Type B pancreatic cell (in vitro differentiated cells): ENCODE measurements at regions not wholly inside any gene's neighbourhood (a gene's known extent, or its start where the extent isn't known, plus 50 kb on each side); places are given as distances from the start of the nearest gene placed in this dataset.
A peak's percentile ranks its signal among the peaks of the same experiment; 100 is the strongest.

ENCODE experiments used
- DNase-seq: peaks from one replicate; pipeline ENCODE4 v3.0.0; 2021; ENCODE audit warnings: mixed read lengths; ENCODE audit not compliant: unreplicated experiment; ENCODE audit errors: extremely low spot score
- H3K27ac Mint-ChIP-seq: 2 replicates; pipeline ENCODE4 v1.8.0; 2021; ENCODE audit warnings: mild to moderate bottlenecking, mixed read lengths
- H3K27me3 Mint-ChIP-seq: 2 replicates; pipeline ENCODE4 v1.8.0; 2021; ENCODE audit warnings: mixed read lengths
- H3K36me3 Mint-ChIP-seq: 2 replicates; pipeline ENCODE4 v1.8.0; 2021; ENCODE audit warnings: mixed read lengths
- H3K4me1 Mint-ChIP-seq: one replicate; pipeline ENCODE4 v1.8.0; 2021; ENCODE audit warnings: mixed read lengths; ENCODE audit not compliant: unreplicated experiment
- H3K4me3 Mint-ChIP-seq: 2 replicates; pipeline ENCODE4 v1.8.0; 2021; ENCODE audit warnings: mild to moderate bottlenecking, mixed read lengths
- H3K9me3 Mint-ChIP-seq: 2 replicates; pipeline ENCODE4 v1.8.0; 2021; ENCODE audit warnings: mixed read lengths
- TF ChIP-seq, protein P1 (sequence below): fragments of 200-600 bp; sonication (generic); conservative IDR thresholded peaks from 2 replicates; pipeline ENCODE4 v1.5.0; 2021; ENCODE audit warnings: antibody characterized with exemption, mild to moderate bottlenecking

DNA sequence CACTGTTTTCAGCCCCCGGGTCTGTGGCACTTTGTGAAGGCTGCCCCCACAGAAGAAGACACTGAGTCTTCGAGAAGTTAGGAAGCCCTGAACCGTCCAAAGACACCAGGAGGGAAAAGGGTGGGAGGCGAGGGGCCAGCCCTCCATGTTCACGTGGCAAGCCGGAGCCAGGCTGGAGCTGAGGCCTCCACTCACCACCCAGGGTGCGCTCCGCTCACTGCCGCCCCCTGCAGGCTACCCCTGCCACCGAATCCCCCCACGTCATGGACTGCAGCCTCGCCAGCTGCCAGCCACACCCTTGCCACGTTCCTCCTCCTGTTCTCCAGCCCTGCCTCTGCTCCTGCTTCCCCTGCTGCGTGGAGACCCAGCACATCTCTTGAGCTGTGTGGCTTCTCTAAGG lies 59.0 kb upstream of the EN2 start:
- DNase-seq = no peak
- Mint-ChIP-seq H3K36me3 (no peaks in the 10 kb centered on the region), H3K4me1 (no peaks in the 10 kb centered on the region), H3K27me3 (peaks cover 66% of the 10 kb centered on the region), H3K9me3 (no peaks in the 10 kb centered on the region), H3K4me3 (no peak overlapping the region), H3K27ac (no peak overlapping the region)
- TF ChIP-seq, protein P1, sequence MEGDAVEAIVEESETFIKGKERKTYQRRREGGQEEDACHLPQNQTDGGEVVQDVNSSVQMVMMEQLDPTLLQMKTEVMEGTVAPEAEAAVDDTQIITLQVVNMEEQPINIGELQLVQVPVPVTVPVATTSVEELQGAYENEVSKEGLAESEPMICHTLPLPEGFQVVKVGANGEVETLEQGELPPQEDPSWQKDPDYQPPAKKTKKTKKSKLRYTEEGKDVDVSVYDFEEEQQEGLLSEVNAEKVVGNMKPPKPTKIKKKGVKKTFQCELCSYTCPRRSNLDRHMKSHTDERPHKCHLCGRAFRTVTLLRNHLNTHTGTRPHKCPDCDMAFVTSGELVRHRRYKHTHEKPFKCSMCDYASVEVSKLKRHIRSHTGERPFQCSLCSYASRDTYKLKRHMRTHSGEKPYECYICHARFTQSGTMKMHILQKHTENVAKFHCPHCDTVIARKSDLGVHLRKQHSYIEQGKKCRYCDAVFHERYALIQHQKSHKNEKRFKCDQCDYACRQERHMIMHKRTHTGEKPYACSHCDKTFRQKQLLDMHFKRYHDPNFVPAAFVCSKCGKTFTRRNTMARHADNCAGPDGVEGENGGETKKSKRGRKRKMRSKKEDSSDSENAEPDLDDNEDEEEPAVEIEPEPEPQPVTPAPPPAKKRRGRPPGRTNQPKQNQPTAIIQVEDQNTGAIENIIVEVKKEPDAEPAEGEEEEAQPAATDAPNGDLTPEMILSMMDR = peak; percentile 51

DNA sequence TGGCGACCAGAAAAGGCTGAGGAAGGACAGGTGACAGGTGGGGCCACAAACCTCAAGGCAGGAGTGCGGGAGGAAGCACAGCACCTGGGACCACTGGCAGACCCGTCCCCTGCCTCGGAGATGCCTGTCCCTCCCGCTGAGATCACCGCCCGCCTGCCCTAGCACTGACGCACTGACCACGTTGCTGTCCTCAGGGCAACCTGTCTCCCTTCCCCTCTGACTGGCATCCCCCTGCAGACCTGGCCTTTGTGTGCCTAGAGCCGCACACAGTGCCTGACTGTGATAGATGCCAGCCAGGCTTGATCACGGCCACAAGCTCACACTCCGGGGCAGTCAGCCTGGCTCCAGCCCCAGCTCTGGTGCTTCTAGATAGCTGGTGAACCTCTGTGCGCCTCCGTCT lies 58.4 kb upstream of the EN2 start:
- Mint-ChIP-seq H3K36me3 (no peaks in the 10 kb centered on the region), H3K27me3 (peaks cover 60% of the 10 kb centered on the region), H3K4me3 (no peak overlapping the region), H3K9me3 (no peaks in the 10 kb centered on the region), H3K4me1 (no peaks in the 10 kb centered on the region), H3K27ac (no peak overlapping the region)
- no peak for DNase-seq
- TF ChIP-seq, protein P1 = no peak

DNA sequence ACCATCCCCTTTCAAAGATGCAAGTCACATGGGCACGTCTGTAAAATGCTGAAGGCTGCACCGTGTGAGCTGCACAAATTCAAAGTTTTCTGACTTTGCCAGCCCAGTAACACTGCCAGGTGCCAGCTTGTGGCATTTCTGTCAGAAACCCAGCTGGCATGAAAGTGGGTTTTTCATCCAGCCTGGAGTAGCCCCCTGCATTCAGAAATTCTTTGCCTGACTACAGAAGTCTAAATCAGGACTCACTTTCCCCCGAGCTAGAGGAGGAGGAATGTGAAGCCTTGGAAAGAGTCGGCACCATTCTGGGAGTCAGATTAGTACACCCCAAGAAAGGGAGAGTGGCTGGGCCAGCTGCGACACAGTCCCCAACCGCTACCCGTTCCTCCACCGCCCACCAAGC lies 56.7 kb upstream of the EN2 start:
- Mint-ChIP-seq H3K27ac (no peak overlapping the region), H3K4me1 (peaks cover 4% of the 10 kb centered on the region), H3K4me3 (no peak overlapping the region), H3K9me3 (no peaks in the 10 kb centered on the region), H3K36me3 (no peaks in the 10 kb centered on the region), H3K27me3 (peaks cover 53% of the 10 kb centered on the region)
- TF ChIP-seq, protein P1 = no peak
- no peak for DNase-seq

DNA sequence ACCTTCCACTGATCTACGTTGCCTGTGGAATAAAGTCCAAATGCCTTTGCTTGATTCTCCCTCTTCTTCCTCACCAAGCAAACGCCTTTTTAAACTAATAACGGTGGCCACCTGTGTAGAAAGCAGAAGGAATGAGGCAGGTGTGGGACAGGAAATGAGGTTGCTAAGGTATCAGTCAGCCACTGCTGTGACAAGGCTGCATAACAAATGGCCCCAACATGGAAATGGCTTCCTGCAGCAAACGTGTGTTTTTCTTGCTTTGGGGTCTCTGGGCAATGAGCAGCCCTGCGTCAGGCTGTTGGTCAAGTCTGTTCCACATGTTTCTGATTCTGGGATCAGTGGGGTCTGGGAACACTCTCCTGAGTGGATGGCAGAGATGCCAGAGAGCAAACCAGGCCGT lies 56.0 kb upstream of the EN2 start:
- Mint-ChIP-seq H3K4me1 (peaks cover 5% of the 10 kb centered on the region), H3K27me3 (peaks cover 53% of the 10 kb centered on the region), H3K4me3 (no peak overlapping the region), H3K36me3 (no peaks in the 10 kb centered on the region), H3K27ac (no peak overlapping the region), H3K9me3 (no peaks in the 10 kb centered on the region)
- TF ChIP-seq, protein P1 = no peak
- no peak for DNase-seq

DNA sequence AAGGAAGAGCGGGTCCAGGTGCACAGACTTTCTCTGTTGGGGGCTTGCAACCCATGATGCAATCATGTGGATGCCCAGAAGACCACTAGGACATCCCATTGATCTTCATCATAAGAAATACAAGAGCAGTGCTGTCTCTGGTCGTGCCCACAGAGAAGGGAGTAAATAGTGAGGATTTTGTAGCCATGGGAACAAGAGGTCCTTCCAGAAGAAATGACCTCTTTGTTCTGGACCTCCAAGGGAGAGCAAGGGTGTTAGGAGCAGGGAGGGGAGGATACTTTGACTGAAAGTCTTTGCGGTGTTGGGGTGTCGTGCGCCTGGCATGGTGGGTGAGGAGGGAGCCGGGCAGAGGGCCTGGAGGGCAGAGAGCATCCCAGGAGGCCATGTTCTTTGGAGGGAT lies 55.0 kb upstream of the EN2 start:
- H3K9me3 Mint-ChIP-seq = no peaks in the 10 kb centered on the region
- no peak overlapping the region for H3K27ac Mint-ChIP-seq
- no peak overlapping the region for H3K4me3 Mint-ChIP-seq
- TF ChIP-seq, protein P1 = no peak
- H3K4me1 Mint-ChIP-seq = peaks cover 5% of the 10 kb centered on the region
- peaks cover 45% of the 10 kb centered on the region for H3K27me3 Mint-ChIP-seq
- no peaks in the 10 kb centered on the region for H3K36me3 Mint-ChIP-seq
- no peak for DNase-seq

DNA sequence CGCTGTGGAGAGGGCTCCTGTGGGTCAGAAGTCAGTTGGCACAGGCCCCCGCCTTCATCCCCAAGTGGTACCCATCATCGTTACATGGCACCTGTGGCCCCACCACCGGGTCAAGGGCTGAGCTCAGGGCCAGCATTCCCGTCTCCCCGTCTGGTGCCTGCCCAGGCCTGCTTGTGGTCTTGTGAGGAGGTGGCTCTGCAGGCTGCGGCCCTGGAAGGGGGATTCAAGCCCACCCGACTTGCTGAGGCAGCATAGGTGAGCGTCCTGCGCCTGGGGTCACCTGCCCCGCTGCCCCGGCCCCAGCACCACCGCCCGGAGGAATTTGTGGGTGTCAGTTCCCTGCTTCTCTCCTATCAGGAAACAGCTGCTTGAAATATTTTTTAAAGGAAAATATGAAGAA lies 53.0 kb upstream of the EN2 start:
- H3K4me1 Mint-ChIP-seq = peaks cover 5% of the 10 kb centered on the region
- DNase-seq = no peak
- peaks cover 51% of the 10 kb centered on the region for H3K27me3 Mint-ChIP-seq
- no peak overlapping the region for H3K27ac Mint-ChIP-seq
- TF ChIP-seq, protein P1 = no peak
- H3K36me3 Mint-ChIP-seq = no peaks in the 10 kb centered on the region
- no peaks in the 10 kb centered on the region for H3K9me3 Mint-ChIP-seq
- no peak overlapping the region for H3K4me3 Mint-ChIP-seq
